ENCODE measurements at regions not wholly inside any gene's neighbourhood (a gene's known extent, or its start where the extent isn't known, plus 50 kb on each side); places are given as distances from the start of the nearest gene placed in this dataset.

GRCh38 chr3:145133281-145133680, 1027.7 kb downstream of the PLOD2 start:
- no peak for DNase-seq

DNA sequence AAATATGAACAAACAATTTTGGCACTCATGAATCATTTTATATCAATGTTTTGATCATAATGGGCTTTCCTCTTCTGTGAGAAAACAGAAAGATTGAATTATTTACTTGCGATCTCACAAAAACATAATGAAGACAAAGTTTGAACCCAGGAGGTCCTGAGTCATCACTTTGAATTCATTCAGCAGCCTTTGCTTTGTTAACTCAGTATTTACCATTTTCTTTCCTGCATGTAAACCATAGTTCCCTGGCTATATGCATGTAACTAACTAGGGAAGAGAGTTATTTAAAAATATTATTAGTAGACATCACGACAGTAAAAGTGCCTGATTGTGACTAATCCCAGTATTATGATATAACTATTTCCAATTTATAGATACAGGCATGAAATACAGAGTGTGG, 1026.2 kb downstream of the PLOD2 start:
- DNase-seq = no peak

DNA sequence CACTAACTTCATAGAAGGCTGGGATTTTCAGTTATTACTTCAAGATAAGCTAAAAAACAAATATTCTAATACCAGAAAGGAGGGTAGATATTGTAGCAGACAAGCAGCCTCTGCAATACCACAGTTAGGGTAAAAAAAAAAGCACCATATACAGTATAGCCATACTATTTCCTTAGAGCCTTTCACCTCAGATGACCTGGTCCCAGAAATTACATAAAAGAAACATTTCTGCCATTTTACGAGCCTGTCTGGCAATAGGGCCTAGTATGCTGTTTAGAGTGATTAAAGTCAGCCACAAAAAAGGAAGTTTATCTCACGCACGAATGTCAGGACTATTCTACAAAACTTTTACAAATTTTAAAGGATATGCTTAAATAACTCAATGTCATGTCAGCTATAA, 1016.6 kb downstream of the PLOD2 start:
- no peak for DNase-seq

- no peak for DNase-seq
Measured at GRCh38 chr3:145145461-145145860, 1015.5 kb downstream of the PLOD2 start.

DNA sequence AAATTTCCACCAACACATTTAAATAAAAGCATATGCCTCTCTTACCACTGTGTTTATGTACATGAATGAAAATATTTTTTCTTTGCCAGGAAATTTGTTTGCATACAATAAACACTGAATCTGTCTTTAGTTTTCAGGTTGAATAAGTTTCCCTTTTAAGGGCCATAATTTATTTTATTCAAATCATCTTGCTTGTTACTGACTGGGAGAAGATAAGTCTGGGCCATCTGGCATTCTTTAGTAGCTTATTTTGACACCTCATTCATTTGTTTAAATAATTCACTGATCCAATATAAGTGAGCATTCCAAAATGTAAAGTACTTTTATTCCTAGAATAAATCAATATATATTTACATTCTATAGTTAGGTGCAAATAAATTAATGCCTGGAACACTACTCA, 1001.3 kb downstream of the PLOD2 start:
- no peak for DNase-seq

GRCh38 chr3:145170121-145170520, 990.9 kb downstream of the PLOD2 start:
- DNase-seq = peak in 2 of 58 donors; percentile 2 to 59

- DNase-seq = no peak
Measured at GRCh38 chr3:145175626-145176025, 985.4 kb downstream of the PLOD2 start.

GRCh38 chr3:145176907-145177306, 984.1 kb downstream of the PLOD2 start:
- no peak for DNase-seq

GRCh38 chr3:145177828-145178227, 983.2 kb downstream of the PLOD2 start:
- no peak for DNase-seq

- no peak for DNase-seq
Measured at GRCh38 chr3:145182196-145182911, 978.6 kb downstream of the PLOD2 start.

GRCh38 chr3:145183261-145183660, 977.7 kb downstream of the PLOD2 start:
- DNase-seq = no peak

GRCh38 chr3:145188079-145188770, 972.8 kb downstream of the PLOD2 start:
- DNase-seq = peak in 4 of 58 donors; percentile 2 to 9 (median 6)

DNA sequence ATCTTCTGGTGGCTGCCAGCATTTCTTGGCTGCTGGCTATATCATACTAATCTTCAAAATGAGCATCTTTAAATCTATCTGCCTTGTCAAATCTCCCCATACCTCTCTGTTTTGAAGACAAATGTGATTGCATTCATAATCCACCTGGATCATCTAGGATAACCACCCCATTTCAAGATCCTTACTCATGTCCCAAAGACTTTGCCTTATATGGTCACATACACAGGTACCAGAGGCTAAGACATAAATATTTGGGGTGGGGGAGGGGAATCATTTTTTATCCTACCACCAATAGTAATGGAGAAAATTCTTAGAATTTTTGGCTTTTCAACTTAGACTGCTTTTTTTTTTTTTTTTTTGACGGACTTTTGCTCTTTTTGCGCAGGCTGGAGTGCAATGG, 970.8 kb downstream of the PLOD2 start:
- no peak for DNase-seq

DNA sequence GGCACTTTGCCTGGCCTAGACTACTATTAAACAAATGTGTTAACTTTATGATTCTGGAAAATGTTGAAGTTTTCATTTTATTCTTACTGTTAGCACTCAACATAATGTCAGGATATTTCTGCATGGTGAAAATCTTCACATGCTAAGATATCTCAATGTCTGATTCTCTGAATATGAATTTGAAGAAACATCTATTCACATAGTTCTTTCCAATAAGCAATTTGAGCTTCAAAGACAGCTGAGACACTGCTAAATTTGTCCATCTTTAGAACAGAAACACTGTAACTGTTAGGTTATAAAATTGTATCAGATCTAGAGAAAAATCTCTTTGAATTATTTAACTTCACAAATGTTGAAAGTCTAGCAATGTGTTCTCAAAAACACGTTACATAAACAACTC, 970.2 kb downstream of the PLOD2 start:
- peak in 1 of 58 donors; percentile 2 for DNase-seq

DNA sequence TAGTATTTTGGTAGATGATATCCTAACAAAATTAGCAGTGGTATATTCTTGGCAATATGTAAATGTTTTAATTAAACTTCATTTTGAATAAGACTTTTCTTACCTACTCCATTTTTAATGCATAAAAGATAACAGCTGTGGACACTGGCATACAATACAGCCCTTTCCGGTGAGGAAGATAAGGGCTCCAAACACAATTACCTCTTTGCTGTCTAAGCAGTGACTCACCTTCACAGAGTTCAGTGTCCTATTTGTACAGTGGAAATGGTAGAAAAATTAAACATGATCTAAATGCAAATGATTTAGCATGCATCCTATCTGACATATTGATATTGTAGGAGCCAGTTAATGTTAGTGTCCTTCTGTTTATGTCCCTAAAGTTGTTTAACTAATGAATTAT, 969.4 kb downstream of the PLOD2 start:
- no peak for DNase-seq

- DNase-seq = no peak
Measured at GRCh38 chr3:145197051-145197820, 963.7 kb downstream of the PLOD2 start.

DNA sequence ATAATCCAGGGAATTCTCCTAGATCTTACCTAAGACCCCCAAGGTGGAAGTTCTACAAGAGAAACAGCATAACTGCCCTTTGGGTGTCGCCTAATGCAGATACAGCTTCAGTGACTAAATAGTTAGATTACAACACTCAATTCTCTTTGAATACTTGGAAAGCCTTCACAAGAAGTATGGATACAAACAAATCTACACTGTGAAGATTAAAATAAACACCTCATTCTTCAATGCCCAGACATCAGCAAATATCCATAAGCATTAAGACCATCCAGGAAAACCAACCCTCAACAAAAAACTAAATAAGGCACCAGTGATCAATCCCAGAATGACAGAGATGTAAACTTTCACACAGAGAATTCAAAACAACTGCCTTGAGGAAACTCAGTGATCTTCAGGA, 963.2 kb downstream of the PLOD2 start:
- DNase-seq = no peak

GRCh38 chr3:145209561-145209960, 951.4 kb downstream of the PLOD2 start:
- peak in 4 of 58 donors; percentile 2 to 44 (median 5) for DNase-seq

- peak in 1 of 58 donors; percentile 0 for DNase-seq
Measured at GRCh38 chr3:145219355-145220235, 941.4 kb downstream of the PLOD2 start.

DNA sequence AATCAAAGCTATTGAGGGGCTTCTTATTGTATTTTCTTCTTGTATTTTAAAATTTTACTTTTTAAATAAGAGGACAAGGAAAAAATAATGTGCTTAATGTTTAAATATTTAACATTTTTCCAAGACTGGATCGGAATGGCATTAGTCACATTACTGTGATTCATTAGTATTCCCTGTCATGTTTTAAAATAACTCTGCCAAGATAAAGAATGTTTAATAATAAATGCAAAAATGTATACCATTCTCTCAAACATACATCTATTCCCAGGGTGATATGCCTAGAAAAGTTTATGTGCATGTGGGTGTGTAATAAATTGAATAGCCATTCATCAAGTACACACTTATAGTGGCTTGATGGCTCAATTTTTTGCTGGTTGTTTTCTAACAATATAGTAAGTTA, 936.1 kb downstream of the PLOD2 start:
- DNase-seq = no peak

GRCh38 chr3:145243875-145244274, 917.1 kb downstream of the PLOD2 start:
- no peak for DNase-seq
